ENCODE measurements at regions not wholly inside any gene's neighbourhood (a gene's known extent, or its start where the extent isn't known, plus 50 kb on each side); places are given as distances from the start of the nearest gene placed in this dataset.

DNA sequence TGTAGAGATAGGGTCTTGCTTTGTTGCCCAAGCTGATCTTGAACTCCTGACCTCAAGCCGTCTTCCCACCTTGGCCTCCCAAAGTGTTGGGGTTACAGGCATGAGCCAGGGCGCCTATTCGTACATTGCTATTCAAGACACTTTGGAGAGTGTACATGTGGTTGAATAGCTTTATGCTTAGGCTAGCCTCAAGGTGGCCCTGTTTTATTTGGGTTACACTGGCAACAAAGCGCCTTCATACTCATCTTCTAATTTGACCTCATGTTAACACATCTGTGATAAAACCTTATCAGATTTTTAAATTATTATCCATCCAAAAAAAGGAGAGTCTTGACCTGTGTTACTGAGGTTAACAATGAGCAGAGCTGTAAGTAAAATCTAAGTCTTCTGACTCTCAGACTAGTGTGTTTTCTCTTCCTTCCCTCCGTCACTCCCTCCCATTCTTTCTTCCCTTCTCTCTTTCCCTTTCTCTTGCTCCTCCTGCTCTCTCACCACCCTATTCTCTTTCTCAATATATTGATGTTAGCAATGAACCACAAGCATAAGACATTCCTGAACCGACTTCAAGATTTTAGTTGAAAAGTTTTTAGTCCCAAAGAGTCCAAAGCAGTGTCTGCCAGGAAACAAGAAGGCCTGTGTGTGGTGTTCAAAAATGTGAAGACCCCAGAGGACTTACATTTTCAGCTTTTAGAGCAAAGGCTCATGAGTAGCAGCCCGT lies 603.7 kb upstream of the CFAP20DC start:
- no peak for DNase-seq (ENCODE audit: low spot score)

DNA sequence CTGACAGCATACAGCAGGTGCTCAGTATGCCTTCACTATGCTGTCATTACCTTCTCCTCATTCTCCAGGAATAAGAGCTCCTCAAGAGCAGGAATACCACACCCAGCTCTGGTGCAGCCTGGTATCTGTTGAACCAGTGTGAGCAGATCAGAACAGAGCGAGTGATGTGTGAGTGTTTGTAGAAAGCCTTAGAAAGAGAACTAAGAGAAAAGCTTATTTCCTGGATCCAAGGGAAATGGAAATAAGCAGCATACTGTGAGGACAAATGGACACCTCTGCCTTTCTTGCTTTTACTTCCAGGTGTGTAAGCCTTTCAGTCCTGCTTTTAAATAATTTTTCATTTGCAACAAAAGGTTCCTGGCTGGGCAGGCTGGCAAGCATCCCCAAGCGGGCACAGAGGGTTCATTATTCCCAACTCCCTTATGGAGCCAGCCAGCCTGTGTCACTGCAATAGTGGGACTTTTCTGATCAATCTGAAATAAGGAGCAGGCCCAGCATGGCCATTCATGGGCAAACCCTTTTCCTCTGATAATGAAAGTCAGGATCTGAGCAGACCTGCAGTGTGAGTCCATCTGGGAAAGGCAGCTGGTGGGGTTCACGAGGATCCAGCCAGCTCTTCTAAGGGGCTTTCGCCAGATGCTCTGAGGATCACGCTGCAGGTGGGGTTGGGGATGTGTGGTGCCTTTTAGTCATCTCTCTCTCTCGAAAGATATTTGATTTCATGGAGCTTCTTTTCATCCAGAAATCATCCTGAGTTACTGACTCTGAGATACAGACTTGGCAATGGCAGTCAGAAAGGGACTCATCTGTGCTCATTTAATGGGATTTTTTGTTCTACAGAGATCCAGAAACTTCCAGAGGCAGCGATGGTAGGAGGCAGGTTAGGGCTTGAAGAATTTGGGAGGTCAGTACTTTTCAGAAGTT lies 594.9 kb upstream of the CFAP20DC start:
- DNase-seq (ENCODE audit: low spot score): no peak

DNA sequence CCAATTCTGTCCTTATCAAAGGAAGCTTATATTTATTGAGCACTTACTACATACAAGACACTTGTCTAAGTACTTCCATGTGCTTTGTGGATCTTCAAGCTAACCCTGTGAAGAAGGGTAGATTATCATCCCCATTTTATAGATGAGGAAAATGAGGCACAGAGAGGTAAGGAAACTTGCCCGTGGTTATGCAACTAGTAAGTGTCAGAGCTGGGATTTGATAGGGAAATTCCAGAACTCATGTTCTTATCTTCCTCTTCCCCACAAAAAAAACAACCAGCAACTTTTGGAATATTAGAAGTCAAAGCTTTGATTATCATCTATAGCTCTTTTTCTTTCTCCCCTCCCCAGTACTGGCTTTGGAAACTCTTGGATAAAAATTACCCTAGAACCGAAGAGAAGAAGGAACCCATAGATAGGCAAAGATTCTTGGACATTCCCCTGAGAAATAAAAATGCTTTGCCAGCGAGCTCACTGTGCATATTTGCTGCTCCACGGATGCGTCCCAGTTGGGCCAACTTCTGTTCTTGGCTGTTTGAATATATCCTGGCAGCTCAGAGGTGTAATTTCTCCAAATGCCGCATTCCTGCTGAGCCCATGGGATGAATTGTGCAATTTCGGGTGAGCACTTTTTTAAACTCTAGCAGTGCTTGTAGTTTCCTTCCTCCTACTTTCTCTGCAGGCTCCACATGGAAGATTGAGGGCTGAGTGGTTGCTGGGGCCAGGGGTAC lies 591.5 kb upstream of the CFAP20DC start:
- no peak for DNase-seq (ENCODE audit: low spot score)

DNA sequence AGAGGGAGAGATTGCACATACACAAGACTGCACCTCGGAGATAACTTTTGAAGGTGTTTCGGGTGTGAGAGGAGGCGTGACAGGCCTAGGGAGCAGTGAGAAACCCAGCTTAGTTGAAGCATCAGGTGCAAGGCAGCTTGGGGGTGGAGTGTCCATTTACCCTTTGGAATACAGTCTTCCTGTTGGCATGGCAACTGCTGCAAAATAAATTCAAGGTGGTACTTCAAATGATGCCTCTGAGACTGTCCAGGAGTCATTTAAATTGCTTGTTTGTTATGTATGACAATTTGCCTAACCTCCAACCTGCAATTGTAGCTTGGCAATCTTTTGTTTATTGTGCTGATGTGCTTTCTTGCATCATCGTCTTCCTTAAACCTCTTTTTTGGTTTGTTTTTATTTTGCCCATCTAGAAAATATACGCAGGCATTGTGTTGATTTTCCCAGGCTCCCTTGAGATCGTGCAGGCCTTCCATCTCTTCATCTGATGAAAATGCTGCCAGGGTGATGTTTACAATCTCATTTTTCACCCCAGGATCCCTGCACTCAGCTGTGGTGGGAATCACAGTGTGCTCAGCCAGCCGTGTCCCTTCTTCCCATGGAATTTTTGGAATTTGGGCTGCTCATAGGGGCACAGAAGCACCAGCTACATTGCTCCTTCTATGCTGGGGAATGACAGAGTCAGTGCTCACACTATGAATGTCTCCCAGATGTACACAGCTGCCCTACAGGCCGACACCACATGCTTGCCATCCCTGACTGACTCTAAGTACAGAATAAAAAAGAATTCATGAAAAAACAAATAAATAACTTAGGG lies 583.1 kb upstream of the CFAP20DC start:
- no peak for DNase-seq (ENCODE audit: low spot score)

DNA sequence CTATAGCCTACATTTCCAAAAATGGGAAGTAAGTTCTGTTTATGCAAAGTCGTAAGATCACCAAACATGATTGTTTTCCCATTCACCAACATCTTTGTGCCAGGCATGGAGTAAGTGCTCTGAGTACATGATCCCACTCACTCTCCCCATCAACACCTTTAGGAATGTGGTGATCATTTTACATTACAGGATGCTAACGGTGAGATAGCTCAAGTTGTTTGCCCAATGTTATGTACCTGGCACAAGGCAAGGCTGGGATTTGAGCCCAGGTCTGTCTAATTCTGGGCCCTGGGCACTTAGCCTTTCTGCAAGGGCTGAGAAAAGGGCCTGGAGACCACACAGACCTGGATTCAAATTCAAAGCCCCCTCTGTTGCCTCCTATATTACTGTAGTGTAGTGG lies 581.7 kb upstream of the CFAP20DC start:
- DNase-seq (ENCODE audit: low spot score): no peak

DNA sequence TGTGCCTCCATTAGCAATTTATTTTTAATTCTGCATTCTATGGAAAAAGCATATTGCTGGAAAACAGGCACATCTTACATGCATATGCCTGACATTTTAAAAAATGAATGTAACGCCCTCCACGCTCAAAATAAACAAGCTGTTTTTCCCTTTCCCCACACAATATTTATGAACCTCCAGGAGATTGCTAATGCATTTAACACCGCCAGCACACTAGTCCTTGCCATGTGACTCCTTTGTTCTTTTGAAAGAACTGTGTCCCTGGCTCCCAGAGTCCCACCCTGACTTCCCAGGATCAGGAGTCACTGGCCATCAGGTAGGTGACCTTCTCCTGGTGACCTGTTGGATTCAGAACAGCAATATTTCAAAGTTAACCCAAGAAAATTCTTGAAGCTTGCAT lies 571.2 kb upstream of the CFAP20DC start:
- DNase-seq (ENCODE audit: low spot score): no peak

DNA sequence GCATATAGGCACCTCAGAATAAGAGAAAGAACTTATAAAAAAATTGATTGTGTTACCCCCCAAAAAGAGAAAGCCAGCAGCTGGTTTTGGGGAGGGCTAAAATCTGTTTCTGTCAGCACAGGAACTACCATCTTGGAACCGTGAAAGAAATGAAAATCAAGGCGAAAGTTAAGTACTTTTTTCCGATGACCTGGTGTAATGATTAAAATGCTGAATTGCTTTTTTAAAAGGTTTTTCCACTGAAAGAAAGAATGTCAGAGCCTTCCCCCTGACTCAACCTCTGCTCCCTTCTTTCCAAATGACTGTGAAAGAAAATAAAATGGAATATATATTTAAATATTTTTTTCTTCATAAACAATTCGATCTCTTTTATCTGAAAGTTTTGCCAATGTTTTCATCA lies 570.5 kb upstream of the CFAP20DC start:
- no peak for DNase-seq (ENCODE audit: low spot score)

DNA sequence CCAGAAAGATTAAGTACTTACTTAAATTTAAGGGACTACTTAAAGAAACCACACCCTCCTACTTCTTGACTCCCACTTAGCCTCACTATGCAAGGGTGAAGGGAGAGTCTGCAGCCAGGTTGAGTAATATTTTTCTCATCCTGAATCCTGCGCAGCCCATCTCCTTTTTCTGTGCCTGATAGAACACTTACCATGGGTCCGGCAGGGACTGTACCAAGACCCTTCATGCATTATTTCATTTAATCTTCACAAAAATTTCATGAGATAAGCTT lies 562.6 kb upstream of the CFAP20DC start:
- DNase-seq (ENCODE audit: low spot score): no peak

DNA sequence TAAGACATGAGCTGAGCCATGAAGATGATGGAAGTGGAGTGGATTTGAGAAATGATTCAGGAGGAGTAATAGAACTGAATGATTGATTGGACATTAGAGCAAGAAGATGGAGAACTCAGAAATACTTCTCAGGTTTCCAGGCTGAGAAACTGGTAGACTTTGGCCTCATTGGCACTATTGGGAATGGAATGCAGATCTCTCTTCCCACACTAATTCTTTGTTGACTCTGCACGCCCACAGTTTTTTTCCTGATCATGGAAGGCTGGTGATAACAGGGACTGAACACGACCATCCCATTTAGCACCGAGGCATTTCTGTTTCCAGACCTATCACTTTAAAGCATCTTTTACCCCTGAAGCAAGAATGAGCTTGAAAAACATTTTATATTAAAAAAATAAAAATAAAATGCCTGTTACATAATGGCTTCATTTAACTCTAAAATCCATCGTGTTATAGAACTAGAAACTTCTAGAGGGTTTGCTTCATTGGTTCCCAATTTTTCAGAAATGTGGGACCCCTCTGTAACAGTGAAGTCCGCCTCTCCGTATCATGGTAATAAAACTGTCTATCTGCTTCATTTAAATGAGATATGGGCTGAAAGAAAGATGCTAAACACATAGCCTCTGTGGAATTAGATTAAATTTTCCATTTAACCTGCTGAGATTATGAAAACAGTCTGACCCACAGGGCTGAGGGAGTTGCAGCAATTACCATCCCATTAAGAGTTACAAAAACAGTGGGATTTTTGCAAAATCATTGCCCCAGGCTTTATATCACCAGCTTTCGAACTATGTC lies 562.0 kb upstream of the CFAP20DC start:
- DNase-seq (ENCODE audit: low spot score): no peak

DNA sequence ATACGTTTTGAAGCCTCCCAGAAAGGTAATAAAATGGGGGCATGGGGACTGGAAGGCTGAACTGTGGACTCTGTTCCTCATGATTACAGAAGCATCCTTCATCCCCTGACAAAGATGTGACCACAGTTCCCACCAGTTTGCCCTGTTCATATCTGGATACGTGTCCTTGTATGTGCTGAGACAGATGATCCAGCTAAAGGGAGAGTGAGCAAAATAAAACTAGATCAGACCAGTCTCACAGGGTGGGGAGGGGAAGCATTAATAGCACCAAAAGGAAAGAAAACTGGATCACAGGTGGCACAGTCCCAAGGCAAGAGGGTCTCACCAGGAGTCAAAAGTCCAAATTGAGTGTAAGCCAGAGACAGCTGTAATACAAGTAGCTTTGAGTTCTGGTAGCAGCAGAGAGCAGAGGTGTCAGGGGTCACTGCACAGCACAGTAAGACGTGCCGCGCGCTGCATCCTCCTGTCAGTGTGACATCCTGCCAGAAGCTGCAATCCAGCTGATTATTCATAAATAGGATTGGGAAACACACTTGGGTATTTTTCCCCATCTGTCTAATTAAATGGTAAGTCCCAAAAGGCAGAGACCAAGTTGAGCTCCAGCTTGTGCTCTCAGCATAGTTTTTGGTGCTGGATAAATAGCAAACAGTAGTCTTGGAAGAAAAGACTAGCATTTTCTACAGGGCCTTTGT lies 560.0 kb upstream of the CFAP20DC start:
- DNase-seq (ENCODE audit: low spot score): no peak

DNA sequence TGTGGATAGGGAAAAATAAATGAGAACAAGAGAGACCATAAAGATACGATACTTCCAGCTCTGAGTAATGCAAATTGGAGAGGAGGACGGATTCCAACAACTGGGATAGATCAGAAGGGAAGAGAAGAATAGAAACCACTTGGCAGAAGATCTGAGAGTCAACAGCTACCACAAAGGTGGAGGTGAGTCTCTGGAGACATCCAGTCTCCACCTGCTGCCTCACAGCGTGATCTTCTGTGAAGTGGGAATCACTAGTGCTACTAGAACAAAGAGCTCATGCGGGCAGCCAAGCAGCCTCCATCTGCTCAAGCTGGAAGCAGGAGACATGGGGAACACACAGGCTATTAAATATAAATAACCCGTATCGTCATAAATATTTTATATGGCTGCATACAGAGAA lies 558.5 kb upstream of the CFAP20DC start:
- no peak for DNase-seq (ENCODE audit: low spot score)

DNA sequence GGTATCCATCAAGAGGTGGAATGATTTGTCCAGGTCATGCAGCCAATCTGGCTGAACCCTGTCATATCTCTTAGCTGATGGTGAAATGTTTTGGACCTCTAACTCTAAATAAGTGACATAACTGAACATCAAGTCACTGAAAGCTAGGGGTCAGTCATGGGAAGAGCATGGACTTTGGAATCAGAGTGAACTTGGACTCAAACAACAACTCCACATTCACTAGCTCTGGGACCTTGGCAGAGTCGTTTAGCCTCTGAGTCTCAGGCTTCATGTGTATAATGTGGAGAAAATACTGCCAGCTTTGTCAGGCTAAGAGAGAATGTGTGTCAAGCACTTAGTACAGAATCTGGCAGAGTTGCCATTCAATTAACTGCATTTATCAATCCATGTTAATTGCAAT lies 557.8 kb upstream of the CFAP20DC start:
- DNase-seq (ENCODE audit: low spot score): no peak

DNA sequence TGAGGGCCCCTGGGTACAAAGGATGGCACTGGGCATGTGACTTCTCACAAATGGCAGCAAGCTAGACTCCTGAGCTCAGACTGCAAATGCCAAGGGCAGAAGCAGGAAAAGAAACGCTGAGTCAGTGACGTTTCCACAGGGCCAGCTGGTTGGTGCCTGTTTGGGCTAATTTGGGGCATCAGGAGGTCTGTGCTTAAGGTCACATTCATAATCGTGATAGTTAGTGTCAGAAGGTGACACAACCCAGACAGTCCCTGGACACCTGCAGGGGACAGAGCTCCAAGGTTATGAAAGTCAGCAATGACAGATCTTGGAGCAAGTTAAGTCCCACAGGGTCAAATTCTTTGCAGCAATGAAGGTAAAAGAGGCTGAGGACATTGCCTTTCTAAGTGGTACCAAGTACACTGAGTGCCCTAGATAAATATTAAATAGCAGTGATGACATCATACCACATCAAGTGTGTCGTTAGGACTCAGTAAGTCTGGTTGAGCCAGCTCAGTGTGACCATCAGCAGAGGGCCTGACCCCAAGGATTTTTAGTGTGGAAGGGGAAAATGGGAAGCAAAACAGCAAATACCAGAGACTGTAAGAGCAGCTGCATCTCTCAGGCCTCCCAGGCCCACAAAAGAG lies 556.9 kb upstream of the CFAP20DC start:
- no peak for DNase-seq (ENCODE audit: low spot score)

DNA sequence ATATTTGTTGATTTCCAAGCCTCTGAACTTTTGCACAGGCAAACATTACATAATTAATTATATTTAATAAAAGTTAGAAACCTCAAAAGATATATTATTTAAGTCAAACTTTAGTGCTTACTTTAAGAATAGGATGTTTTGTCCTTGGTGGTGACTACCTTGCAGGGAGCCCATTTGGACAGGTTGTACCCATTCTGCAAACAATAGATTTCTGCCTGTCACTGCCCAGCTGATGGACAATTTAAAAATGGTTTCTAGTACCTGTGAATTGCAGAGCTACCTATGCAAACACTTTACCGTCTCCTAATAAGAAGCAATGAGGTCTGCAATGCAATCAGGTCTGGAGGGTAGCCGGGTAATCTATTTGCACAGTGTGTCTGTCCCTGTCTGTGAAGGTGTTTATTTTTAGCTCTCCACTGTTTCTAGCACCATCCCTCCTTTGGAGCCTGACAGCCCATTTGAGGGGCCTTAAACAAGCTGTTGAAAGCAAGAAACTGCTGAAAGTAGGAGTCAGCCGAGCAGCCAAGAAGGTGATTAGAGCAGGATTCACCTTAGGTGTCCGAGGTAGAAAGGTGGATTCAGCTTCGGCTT lies 556.2 kb upstream of the CFAP20DC start:
- DNase-seq (ENCODE audit: low spot score): no peak

DNA sequence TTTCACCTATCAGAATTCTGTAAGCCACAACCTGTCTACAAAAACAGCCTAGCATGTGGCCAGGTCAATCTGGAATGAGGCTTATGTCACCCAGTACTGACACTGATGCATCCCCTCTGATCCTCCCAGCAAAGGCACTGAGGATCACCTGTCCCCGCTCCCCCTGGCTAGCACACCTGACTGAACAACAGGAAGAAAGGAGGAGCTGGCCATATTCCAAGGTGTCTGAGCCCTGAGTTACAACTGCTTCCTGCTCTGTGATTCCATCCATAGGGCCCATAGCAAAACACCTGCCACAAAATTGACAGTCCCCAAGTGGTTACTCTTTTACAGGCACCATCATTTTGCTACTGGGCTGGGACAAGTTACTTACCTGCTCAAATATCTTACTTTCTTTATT lies 555.5 kb upstream of the CFAP20DC start:
- DNase-seq (ENCODE audit: low spot score): no peak

DNA sequence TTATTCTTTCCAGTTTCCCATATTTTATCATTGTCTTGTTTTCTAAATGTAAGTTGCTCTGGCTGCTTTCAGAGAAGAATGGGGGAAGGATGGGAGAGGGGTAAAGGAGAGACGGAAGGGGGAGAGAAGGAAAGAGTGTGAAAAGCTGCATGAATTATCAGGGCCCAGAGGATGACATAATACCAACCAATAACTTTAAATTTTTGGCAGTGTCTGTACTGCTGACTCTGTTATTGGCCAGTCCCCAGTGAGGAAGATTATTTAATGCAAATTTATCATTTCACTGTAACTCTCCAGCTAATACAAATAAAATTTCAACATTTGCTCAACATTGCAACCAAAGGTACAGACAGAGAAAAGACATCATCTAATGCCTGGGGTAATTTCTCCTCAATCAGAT lies 551.7 kb upstream of the CFAP20DC start:
- DNase-seq (ENCODE audit: low spot score): no peak

DNA sequence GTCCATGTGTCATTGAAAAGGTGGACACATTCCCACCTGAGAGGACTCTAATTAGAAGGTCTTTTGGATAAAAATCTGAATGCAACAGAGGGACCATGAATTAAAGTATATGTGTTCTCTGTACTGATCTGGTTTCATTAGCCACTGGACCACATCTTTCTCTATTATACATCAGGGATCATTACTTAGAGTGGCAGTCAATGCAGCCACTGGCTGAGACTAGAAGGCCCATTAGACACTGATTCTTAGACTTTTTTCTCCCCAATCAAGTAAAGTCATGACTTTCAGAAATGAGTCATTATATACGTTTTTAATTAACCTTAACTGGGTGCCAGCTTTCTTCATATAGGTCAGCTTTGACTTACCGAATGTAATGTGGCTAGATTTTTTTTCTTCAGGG lies 550.8 kb upstream of the CFAP20DC start:
- DNase-seq (ENCODE audit: low spot score): no peak

DNA sequence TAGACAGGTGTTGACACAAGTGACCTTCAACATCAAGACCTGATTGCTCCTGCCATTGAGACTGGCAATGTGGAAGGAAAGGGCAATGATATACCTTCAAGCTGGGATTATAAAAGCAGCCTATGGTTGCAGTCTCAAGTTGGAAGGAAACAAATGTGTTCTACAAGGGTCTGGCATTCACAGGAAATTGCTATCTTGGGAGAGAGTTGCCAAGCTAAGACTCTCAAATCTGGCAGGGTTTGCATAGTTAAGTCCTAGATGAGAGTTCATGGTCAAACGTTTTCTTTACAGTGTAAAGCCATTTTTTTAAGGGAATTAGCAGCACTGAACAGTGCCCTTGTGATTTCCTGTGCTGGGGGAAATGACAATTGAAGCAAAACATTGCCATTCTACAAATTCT lies 546.9 kb upstream of the CFAP20DC start:
- DNase-seq (ENCODE audit: low spot score): no peak

DNA sequence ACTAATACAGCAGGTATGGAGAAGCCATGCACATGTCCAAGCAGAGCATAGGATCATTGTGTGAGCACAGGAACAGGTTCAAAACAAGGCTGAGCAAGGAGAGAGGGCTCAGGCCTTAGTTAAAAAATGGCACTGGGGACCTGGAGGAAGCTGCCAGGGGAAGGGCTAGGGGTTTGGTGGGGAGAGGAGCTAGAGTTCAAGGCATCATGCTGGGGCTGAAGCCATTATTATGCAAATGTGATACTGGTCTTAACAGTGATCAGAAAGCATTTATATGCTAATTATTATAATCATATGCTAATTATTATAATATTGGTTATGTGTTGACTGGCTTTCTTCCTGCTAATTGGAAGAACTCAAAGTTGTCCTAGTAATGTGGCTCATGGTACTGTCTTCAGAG lies 546.0 kb upstream of the CFAP20DC start:
- DNase-seq (ENCODE audit: low spot score): peak; percentile 35

DNA sequence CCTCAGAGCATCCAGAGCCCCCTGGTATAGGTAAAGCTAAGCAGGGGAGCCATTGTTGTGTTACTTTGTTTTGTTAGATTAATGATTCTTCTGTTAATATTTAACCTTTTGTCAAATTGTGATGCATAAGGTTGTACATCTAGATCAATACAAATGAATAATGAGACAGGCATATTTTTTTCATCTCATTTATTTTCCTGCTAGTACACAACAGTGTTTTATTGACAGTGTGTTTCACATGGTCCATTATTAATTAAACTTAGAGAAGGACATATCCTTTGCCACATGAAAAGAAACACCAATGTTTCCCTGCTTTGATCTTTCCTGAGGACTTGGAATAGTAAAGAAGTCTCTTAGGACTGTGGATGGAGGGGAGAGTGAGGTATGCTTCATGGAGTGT lies 543.6 kb upstream of the CFAP20DC start:
- DNase-seq (ENCODE audit: low spot score): no peak
